Fibroblast of skin of left biceps (primary cell): ENCODE measurements at regions not wholly inside any gene's neighbourhood (a gene's known extent, or its start where the extent isn't known, plus 50 kb on each side); places are given as distances from the start of the nearest gene placed in this dataset.

Experiments
- DNase-seq, 2 experiments: peaks; one replicate each; pipeline ENCODE4 v3.0.0-alpha.2; 2013; ENCODE audit warnings: low read depth in 2 of 2

DNA sequence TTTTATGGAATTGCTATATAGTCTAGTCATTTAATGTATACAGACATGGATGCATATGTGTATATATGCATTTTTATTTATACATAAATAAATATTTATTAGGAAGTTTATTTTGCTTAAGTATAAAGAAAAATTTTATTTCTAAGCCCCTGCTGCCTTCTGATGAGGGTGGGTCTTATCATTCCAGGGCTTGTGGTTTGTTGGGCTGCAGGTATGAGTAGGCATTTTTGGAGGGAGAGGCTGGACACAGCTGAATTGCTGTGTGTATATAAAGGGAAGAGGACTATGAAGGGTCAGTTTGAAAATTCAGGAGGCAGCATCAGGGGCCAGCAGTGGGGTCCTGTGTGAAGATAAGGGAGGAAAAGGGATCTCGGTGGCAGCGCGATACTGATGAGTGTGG, 189.4 kb downstream of the TMEM182 start:
- no peak for DNase-seq

DNA sequence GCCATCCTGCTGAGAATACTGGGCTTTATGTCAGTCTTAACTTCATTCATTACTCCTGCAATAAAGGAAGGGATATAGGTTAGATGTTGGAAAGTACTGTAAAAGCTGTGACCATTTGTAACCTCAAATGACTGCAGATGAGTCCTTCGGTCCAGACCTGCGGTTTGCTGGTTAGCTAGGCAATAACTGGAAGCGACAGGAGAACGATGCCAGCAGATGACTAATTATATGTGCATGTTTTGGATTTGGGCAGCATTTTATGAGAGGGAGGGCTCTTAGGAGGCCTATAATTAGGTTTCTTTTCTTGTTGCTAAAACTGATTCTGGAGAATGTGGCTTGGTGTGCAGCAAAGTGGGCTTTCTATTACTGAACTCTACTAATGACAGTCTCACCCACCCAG, 205.6 kb downstream of the TMEM182 start:
- DNase-seq: peak; percentile 14 to 30

DNA sequence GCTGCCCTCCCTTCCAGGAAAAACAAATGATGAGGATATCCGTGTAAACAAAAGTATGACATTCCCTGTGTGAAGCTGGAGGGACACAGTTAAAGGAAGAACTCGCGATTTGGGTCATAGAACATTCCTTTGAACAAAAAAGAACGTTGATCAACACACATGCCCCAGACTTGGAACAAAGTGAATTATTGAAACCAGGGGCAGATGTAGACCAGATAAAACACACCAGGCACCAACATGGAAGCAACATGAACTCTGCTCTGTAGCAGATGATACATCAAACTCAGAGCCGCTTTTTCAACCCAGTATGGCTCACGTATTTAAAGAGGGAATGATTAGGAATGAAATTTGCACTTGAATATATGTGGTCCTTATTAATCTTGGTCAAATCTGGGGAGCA, 206.5 kb downstream of the TMEM182 start:
- DNase-seq: no peak

DNA sequence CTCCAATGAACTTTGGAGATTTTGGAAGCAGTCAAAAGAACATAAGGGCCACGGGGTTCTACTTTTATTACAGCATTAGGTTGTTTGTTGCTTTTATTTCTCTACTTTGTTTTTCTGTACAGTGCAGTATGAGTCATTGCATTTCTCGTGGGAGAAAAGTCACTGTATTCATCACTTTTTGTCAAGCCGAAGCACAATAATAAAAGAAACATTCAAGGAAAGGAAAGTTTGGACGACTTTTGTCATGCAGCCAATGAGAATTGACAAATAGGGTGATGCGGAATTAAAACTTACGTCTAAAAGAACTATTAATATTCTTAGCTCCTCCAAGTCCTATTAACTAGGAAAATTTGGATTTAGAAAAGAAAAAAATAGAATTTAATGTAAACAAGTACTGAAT, 209.9 kb downstream of the TMEM182 start:
- DNase-seq: no peak

DNA sequence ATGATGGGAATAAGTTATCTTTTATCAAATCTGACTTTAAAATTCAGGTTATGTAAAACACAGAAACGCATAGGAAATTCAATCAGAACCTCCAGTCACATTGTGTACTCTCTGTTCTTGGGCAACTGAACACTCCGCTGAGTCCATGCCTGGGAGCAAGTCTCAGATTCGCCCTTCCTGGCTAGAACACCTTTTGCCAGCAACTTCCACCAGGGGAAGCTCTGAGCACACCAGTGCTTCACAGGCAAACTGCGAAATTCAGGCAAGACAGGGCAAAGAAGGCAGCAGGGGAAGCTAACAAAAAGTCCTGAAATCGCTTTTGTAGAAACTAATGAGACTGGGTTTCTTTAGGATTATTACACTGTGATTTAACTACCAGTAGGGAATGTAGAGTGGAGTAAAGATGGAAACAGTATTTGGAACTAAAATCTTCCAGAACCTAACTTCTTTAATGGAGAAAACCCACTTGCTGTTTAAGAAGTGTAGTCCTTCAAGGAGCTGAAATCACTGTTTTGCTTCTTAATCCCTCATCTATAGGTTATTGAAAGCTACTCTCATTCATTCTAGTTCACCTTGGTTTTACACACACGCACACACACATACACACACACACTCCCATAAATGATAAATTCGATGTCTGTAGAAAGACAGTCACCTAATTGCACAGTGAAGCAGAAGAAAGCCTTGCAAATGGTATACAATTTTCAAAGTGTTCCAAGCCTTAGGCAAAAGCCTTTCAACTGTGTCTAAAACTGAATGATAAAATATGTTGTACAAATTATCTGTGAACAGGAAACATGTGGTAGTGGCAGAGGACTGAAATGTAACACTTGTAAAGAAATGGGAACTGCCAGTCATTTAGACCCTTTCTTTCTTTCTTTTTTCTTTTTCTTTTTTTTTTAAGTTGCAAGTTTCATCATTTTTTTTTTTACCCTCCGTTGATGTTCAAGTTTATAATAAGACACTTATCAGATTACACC, 214.5 kb downstream of the TMEM182 start:
- DNase-seq: no peak

DNA sequence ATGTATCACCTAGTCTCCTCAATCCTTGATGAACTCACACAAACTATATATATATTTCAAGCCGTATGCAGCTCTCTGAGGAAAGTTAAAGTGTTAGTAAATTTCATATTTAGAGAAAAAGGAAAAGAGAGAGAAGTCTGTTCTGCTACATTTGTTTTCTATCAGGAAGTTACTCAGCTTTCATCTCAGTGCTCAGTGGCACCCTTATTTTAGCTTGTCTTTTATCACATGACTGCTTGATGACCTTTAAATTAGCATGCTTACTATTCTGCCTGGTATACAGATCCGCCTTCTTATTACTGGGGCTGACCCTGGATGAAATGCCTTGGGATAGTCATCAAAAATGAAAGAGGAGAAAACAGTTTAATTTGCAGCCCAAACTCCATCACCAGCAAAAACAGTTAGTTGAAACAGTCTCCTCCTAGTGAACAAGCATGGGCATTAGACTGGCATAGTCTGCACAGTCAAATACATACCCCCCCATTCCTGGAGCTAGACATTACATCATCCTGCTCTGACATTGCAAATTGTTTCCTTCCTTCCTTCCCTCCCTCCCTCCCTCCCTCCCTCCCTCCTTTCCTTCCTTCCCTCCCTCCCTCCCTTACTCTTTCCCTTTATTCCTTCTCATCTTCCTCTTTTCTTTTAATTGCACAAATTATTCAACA, 215.7 kb downstream of the TMEM182 start:
- DNase-seq: no peak

DNA sequence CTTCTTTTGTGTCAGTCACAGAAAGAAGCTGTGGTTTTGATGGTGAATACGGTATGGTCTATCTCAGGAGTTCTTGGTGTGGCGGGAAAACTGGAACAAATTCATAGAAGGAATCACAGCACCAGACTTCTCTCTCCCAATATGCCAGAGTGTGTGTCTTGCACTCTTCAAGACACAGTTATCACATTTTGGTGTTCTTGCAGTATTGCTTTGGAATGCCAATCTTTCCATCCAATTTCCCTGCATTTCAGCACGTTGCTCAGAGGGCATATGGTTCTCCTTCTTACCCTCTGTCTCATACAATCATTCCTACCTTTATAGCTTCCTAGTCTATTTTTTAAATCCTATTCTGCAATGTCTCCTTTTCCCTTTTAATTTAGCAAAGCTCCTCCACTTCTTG, 216.3 kb downstream of the TMEM182 start:
- DNase-seq: no peak

DNA sequence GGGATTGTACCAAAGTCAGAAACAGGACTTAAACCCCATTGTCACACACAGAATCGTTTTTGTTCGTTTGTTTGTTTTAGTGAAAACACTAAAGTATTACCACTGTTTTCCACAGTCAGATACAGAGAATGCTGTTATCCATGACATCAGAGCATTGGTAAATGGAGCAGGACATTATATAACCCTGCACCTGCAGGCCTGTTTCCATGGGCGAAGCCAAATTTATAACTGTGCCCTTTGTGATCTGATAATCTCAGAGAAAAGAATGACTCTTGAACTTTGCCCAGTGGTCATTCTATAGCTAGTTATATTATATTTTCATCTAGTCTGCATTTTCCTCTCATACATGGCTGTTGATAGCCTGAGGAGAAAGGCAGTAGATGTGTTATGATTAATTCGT, 217.6 kb downstream of the TMEM182 start:
- DNase-seq: no peak

DNA sequence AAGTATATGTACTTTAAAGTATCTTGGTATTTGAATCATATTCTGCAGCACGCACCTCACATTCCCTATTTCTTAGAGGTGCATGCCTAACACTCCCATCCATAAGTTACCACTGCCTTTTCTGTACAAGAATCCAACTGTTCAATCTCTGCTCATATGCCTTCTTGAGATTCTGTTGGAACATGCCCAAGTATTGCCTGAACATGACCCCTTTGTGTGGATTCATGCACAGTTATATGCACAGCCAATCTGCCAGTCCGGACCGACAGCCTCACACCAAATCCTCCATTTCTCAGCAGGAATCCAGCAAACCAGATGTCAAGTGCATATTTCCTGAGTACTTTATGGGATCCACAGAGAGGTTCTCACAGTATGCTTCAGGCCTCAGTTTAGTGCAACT, 222.0 kb downstream of the TMEM182 start:
- no peak for DNase-seq

DNA sequence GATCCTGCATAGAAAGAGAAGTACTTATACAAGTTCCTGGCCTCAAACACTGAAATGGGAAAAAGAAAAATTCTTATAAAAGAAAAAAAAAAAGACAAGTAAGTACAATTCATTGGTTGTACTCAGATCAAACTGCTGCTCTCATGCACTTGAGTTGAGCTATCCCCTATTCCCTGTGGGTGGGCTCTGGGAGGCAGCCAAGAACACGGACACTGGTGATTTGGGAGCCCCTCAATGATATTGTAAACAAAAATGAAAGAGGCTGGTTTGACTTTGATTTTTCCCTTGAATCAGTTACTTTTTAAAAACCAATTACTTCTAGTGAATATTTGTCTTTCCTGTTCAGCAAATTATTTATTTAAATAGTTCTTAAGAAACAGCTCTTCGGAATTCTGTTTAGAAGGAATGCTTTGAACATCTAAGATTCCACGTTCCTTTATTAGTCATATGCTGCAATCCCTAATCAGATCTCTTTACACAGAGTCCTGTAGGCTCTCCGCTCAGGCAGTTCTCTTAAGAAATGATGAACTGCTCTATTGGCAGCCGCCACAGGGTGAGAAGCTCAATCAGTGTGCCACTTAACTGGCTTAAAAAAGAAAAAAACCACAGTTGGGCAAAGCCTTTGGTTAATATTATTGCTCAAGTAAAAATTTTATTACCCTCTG, 225.1 kb downstream of the TMEM182 start:
- no peak for DNase-seq

DNA sequence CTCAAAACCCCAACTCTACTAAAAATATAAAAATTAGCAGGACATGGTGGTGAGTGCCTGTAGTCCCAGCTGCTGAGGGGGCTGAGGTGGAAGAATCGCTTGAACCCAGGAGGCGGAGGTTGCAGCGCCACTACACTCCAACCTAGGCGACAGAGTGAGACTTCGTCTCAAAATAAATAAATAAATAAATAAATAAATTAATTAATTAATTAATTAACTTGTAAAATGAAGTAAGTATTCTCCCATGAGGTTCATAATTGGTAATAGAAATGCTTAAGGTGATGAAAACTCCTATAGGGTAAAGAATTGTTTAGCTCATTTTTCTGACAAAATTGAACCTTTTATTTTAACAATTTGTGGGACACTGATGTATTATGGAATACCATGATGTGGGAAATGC, 230.8 kb downstream of the TMEM182 start:
- DNase-seq: no peak

DNA sequence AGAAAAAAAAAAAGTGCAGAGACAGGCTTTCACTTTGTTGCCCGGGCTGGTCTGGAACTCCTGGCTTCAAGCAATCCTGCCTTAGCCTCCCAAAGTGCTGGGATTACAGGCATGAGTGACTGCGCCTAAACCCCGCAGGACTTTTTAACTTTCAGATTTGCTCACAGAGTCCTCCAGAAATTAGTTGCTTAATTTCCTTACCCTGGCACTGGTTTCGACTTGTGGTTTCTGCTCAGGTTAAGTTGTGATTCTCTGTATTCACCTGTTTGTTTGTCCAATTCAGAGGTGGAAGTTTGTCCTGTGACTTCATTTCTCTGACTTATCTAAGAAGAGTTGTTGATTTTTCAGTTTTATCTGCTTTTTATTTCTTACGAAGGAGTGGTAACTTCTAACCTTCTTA, 238.1 kb downstream of the TMEM182 start:
- DNase-seq: no peak

DNA sequence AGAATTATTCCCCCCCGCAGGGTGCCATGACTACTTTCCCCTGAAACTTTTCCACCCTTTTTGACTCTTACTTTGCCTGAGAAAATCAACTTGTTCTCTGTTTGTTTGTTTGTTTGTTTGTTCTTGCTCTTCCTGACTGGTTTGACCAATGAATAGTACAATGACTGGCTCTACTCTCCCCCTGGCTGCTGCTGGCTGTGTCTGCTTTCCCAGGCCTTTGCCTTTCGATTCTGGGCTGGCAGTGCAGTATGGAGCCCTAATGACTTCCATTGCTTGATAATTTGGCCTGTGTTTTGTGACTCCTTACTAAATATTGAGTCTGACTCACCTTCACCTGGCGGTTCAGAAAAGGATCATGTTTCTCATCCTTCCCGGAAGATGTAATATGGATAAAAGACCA, 241.1 kb downstream of the TMEM182 start:
- no peak for DNase-seq

DNA sequence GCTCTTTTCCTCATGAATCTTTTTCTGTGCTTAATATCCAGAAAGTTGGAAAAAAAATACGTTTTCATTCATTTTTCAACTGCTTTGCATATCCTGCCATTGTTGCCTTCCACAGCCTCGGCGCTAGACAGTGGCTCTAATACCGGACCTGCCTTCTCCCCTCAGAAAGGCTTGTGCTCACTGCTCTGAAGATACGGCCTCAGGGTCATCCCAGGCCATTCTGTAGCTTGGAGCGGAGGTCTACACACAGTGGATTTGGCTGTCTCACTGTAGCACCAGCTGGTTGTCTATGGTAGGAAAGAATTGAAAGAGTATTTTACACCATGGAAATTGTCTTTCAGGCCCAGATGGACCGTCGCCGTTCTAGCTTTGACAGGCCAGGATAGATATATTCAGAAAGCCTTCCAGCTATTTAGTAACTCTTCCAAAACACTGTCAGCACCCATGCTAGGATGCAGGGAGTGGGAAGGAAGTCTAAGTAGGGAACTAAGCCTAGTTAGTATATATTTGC, 242.0 kb downstream of the TMEM182 start:
- DNase-seq: no peak

DNA sequence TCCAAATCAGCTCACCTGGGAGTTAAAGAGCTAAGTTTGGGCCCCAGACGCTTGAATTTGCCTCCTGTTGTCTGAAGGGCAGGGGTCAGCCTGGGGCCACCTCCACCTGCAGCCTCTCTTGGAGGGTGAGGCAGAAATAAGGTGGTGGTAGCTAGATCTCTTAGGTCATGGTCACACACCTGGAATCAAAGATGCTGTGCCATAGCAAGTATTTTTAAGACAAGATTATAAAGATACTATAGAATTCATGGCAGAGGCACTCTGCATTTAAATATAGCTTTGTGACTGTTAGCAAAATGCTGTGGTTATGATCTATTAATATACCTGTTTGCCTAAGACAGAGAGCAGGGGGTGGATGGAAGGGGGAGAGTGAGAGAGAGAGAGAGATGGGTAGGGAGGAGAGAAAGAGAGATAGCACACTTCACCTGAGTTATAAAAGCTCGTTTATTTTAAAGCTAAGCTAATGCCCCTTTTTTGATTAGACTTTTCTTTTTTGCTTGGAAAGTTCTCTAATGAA, 242.7 kb downstream of the TMEM182 start:
- DNase-seq: no peak

DNA sequence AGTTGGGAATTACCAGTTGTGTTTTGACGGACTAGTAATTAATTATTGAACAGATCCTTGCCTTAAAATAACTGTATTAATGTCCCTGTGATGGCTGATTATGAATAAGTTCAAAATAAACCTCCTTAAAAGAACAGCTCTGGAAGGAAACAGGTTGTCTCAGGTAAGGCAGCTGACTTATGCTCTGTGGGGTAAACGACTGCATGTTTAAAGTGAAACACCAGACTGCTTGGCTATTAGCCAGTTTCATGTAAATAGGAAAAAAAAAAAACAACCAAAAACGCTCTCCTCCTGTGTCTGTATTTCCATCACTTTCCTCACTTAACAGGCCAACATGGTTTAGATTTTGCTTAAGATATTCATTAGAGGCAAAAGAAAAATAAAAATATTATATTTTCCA, 243.6 kb downstream of the TMEM182 start:
- DNase-seq: no peak

DNA sequence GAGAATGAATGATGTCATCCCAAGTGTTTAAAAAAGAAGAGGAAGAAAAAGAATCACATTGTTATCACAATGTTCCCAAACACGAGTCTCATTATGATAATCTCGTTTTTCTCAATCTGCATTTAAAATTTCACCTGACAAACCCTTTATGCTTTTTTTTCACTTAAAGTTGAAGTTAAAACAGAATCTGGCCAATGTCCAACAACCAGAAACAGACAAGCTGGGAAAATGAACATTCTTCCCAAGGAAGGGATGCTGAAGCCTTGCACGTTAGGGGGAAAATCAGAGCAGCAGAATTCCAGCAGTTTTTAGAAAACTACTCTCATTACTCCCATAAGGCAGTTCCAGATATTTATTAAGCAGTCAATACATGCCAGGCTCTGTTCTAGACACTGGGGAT, 245.3 kb downstream of the TMEM182 start:
- DNase-seq: no peak

DNA sequence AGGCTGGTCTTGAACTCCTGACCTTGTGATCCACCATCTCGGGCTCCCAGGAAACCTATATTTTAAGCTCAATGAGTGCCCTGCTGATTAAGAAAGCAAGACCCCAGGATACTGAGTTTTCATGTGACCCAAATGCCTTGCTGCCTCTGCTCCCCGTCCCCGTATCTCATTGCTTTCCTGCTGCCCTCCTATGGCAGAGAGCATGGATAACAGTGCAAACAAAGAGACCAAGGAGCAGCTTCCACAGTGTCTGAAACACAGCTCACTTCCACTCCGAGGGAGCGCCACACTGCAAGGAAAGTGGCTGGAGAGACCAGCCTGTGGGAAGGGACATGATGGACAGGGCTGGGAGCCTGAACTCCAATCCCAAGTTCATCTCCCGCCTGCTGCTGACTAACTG, 246.8 kb downstream of the TMEM182 start:
- DNase-seq: no peak

DNA sequence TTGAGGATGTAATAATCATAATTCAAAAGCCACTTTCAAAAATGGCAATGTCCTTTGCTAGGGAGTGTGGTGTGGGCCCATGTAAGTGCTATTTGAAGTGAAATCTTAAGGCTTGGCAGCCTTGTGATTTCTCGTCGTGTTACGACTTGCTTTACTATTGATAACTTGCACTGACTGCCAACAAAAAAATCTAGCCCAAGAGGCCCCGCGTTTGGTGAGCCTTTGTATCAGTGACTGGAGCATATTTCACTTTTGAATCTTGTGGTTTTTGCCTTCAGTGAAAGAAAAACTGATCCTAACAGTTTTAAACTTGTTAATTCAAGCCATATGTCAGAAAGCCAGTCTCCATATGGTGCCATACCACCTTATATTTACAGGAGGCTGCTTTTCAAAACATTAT, 248.0 kb downstream of the TMEM182 start:
- no peak for DNase-seq

DNA sequence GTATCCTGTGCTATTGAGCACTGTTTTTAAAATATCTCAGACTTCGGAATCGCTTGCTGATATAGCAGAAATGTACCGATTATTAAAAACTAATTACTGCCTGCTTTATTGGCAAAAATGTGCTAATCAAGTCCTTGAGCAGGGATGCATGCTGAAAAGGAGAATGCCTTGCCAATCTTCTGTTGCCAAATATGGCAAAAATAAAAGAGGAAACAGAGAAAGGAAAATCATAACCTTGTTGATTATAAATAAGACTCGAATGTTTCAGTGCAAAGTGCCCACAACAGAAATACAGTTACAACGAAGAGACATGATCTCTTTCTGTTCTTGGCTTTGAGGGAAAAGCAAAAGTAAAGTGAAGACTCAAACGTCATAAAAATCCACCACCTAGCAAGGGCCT, 248.5 kb downstream of the TMEM182 start:
- no peak for DNase-seq

DNA sequence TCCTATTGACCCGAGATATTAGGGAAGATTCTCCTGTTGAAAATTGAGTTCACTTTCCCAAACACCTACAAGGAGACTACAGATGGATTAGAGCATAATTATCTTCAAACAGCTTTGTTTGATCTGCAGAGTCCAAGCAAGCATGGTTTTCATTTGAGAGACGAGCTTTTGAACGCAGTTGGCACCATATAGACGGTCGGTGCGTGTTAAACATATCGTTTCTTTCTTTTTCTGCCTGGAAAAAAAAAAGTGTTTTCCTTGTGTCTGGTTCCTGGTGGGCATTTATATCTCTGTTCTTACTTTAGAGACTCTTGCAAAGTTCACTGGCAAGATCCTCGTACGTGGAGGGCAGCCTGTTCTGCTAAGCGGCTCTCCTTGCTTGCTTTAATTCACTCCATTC, 248.9 kb downstream of the TMEM182 start:
- DNase-seq: no peak

DNA sequence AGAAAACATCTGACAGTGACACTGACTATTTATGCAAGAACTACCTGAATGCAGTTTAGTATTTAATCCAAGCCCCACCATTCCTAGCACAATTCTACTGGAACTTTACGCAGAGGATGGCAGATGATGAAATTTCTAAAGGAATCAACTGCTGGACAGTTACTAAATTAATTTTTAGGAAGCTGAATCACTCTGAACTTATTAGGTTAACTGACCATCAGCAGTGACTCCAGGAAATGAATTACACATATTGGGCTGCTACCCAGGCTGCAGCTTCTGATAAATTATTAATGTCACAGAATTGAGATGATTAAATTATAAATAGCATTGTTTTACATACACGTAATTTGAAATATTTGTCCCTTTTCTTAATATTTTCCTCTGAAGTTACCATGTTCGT, 250.8 kb downstream of the TMEM182 start:
- DNase-seq: no peak
